ENCODE measurements at regions not wholly inside any gene's neighbourhood (a gene's known extent, or its start where the extent isn't known, plus 50 kb on each side); places are given as distances from the start of the nearest gene placed in this dataset.

DNA sequence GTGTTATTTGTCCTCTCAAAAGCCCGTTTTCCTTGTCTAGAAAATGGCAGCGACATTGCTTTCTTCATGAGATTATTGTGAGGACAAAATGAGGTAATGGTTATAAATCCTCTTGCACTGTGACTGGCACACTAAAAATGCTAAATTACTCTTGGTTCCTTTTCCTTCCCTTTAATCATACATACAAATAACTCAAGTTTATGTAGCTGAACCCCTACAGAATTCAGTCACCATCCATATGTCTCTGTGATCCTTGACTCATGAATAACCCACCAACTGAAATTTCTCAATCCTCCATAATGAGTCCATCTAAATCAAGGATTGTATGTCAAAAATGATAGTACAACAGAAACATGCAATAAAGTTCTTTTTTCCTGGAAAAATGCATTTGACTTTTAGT, 71.3 kb upstream of the VWC2 start:
- TF ChIP-seq, protein P1, sequence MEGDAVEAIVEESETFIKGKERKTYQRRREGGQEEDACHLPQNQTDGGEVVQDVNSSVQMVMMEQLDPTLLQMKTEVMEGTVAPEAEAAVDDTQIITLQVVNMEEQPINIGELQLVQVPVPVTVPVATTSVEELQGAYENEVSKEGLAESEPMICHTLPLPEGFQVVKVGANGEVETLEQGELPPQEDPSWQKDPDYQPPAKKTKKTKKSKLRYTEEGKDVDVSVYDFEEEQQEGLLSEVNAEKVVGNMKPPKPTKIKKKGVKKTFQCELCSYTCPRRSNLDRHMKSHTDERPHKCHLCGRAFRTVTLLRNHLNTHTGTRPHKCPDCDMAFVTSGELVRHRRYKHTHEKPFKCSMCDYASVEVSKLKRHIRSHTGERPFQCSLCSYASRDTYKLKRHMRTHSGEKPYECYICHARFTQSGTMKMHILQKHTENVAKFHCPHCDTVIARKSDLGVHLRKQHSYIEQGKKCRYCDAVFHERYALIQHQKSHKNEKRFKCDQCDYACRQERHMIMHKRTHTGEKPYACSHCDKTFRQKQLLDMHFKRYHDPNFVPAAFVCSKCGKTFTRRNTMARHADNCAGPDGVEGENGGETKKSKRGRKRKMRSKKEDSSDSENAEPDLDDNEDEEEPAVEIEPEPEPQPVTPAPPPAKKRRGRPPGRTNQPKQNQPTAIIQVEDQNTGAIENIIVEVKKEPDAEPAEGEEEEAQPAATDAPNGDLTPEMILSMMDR (IDR thresholded peaks at IDR 0.05): no peak

DNA sequence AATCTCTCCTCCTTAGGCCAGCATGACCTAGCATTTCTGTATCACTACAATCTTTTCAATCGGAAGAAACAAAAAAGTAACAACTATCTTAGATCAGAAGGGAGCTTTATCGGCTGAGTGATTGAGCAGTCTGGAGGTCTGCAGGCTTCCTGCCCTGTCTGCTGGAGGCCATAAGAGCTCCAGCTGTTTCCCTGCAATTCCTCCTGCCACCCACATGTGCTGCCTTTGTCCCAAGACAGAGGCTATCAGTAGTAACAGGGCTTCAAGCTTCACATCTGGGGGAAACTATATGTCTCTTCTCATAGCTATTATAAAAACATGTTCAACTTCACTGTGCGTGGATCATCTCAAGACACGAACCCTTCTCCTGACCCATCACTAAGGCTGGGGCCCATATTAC, 70.1 kb upstream of the VWC2 start:
- TF ChIP-seq, protein P1 (IDR thresholded peaks at IDR 0.05): no peak

DNA sequence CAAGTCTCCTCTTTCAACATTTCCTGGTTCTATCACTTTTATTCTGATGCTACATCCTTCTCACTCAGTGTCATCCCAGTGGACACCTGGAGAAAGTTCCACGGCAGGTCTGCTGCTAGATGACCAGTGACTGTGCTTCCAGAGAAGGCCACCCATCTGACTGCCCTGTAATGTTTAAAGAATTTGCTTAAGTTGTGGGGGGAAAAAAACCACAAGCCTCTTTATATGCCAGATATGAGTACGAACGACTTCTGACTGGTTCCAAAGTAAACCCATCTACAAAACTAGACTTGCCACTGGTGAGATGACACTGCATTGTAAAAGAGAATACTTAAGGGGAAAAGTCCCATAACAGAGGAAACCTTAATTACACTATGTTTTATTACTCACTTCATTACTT, 69.6 kb upstream of the VWC2 start:
- TF ChIP-seq, protein P1 (IDR thresholded peaks at IDR 0.05): no peak

DNA sequence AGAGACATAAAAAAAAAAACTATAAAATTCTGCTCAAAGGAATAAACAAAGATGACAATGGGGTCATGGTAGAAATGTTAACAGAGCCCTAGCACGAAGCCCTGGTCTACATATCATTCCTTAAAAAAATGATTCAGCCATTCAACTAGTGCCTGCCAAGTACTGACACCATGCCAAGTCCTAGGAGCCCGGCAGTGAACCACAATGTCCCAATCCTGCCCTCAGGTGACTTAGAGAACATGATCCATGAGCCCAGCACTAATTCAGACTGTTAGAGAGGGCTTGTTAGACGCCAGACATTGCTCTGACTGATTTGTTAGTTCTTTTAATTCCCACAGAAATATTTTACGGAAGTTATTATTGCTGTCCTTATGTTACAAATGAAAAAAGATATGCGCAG, 67.3 kb upstream of the VWC2 start:
- TF ChIP-seq, protein P1 (IDR thresholded peaks at IDR 0.05): no peak

DNA sequence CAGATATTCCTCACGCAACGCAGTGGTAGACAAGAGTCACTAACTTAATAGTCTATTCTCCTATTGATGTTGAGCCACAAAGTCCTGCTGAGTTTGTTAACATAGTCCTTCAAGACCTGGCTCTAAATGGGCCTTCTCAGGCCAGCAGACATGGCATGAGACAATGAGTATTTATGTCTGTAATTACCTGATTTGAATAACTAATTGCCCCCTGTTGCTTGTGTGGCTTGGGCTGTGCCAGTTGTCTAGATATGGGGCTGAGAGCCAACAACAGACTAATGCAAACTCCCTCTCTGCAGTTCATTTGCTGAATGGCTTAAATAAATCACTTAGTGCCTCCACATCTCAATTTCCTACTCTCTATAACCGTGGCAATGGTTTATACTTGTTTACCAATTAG, 65.5 kb upstream of the VWC2 start:
- TF ChIP-seq, protein P1 (IDR thresholded peaks at IDR 0.05): no peak

DNA sequence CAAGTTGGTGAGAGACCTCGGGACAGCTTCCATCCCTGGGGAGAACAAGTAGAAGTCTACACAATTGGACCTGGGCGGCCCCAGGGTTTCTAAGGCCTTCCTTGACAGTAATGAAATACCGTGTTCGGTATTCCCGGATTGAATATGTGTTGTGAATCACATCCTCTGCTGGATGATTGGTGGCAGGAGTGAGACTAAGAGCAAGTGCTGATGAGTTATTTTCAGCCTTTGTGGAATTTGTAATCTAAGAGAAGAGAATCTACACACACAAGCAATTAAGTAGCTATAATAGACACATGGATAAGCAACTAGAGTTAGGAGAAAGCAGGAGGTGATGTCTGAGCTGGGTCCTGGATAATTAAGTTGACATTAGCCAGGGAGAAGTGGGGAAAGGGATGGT, 64.8 kb upstream of the VWC2 start:
- TF ChIP-seq, protein P1 (IDR thresholded peaks at IDR 0.05): no peak

DNA sequence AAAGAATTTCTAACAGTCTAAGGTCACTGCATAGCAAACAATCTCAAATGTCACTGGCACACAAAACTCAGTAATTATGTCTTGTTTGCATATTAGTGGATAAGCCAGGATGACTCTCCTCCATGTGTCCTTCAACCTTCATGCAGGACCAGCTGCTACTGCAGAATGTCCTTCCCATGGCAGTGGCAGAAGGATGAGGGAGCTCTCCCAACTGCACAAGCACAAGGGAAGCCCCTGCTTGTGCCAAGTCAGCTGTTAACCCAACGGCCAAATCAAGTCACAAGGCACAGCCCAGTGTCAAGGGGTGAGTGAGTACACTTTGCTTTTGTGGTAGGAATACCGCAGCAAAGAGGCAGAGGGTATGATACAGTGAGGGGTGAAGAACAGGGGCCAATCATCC, 59.3 kb upstream of the VWC2 start:
- TF ChIP-seq, protein P1 (IDR thresholded peaks at IDR 0.05): no peak

DNA sequence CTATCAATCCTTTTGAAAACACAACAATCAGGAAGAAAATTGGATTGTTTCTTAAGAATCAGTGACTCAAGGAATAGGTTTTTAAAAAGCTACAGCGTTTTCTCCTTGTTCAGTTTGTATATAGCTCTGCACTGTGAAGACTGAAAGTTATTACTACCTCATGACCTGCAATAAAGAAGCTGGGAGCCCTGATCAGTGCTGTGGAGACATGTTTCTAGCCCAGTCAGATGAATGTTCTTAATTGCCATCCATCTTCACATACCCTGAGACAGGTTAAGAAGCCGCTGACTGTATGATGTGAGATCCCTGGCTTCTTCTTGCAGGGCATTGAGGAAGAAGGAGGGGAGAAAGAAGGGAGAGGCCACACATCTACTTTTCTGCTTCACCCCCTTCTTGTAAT, 58.0 kb upstream of the VWC2 start:
- TF ChIP-seq, protein P1 (IDR thresholded peaks at IDR 0.05): no peak
